Heart left ventricle (tissue), 16 donors: ENCODE measurements at regions not wholly inside any gene's neighbourhood (a gene's known extent, or its start where the extent isn't known, plus 50 kb on each side); places are given as distances from the start of the nearest gene placed in this dataset.

Experiments used
- ATAC-seq, 4 donors: fragments of 200-7000 bp; cut with Tn5 transposase; one replicate each; pipeline ENCODE4 v1.9.1; 2020 to 2022; ENCODE audit warnings: moderate library complexity in 4 of 4, mild to moderate bottlenecking in 3 of 4, moderate number of reproducible peaks in 1 of 4
- DNase-seq, 5 donors: peaks; one replicate each; pipeline ENCODE4 v3.0.0-alpha.2; 2020
- H3K27ac ChIP-seq, 12 donors: fragments of 200-600 bp; sonication (generic) in 4 of 12; one replicate each; pipeline versions ENCODE4 v1.5.0 to v1.8.0; 2016 to 2022; ENCODE audit warnings: mild to moderate bottlenecking in 2 of 12
- H3K27me3 ChIP-seq, 9 donors: fragments of 200-600 bp; sonication (generic) in 2 of 9; one replicate each; pipeline versions ENCODE4 v1.5.1 to v1.8.0; 2016 to 2022; ENCODE audit warnings: mild to moderate bottlenecking in 3 of 9
- H3K36me3 ChIP-seq, 9 donors: fragments of 200-600 bp; sonication (generic) in 2 of 9; one replicate each; pipeline versions ENCODE4 v1.5.0 to v1.8.0; 2018 to 2022; ENCODE audit warnings: mild to moderate bottlenecking in 2 of 9
- H3K4me1 ChIP-seq, 12 donors: fragments of 200-600 bp; sonication (generic) in 4 of 12; one replicate each; pipeline versions ENCODE4 v1.5.0 to v1.8.0; 2016 to 2022; ENCODE audit warnings: mild to moderate bottlenecking in 3 of 12
- H3K4me3 ChIP-seq, 12 donors: fragments of 200-600 bp; sonication (generic) in 4 of 12; one replicate each; pipeline versions ENCODE4 v1.5.0 to v1.8.0; 2017 to 2022; ENCODE audit warnings: mild to moderate bottlenecking in 9 of 12, moderate library complexity in 4 of 12
- H3K9me3 ChIP-seq, 12 donors: fragments of 200-600 bp; sonication (generic) in 4 of 12; one replicate each; pipeline versions ENCODE4 v1.5.0 to v1.8.0; 2016 to 2022; ENCODE audit warnings: mild to moderate bottlenecking in 1 of 12
- POLR2A ChIP-seq, 2 donors: fragments of 450-650 bp; IDR thresholded peaks; one replicate each; pipeline ENCODE4 v1.6.1; 2017; ENCODE audit warnings: antibody characterized with exemption in 2 of 2, mild to moderate bottlenecking in 2 of 2, moderate library complexity in 2 of 2
- WGBS, 4 donors: extraction: QIAGEN DNeasy Blood & Tissue Kit in 2 of 4; methylation state at CpG; one replicate each; pipeline versions ENCODE4 v1.1.5 to v1.1.7; 2013 to 2018; 5-methylcytosine and 5-hydroxymethylcytosine counted together
- intact Hi-C, 10 donors: fragments of 100-400 bp; cut with DNase I; formaldehyde crosslinking; loops; one replicate each; pipeline versions ENCODE4 v1.11.1 to v1.14.2; 2022
- TF ChIP-seq, protein P1 (sequence below), 12 donors: fragments of 200-600 bp; sonication (generic) in 4 of 12; IDR thresholded peaks; one replicate each; pipeline versions ENCODE4 v1.5.0 to v1.8.0; 2018 to 2022; ENCODE audit warnings: antibody characterized with exemption in 12 of 12, mild to moderate bottlenecking in 5 of 12
- donor health status: ischemic (EF 13 %, LVEDD 7.1; RV severe dilation, severe dysfunction).
- donor health status: healthy with polysubstance abuse.
- donor health status: DM: no; HTN: yes; CAD: no.
- donor health status: DM: no; HTN: no; CAD: no.
- donor health status: ischemic (EF 25% LVEDD 6.9; RV normal size, moderate dysfunction).
- donor health status: ischemic (EF 25% LVEDD 5.7; RV mildly dilated, moderate dysfunction).
- donor health status: healthy.
- donor health status: DM: yes; HTN: yes; CAD: no.
- donor health status: ischemic (EF 35%, LVEDD 5.7; RV mildly dilated, moderate dysfunction).
- donor health status: nonischemic (EF 11% LVEDD 7.7; RV severe dilation, severe dysfunction).
- donor health status: DM: yes; HTN: yes; CAD: no.
- donor health status: PGD.
- donor health status: ischemic (EF 29% LVEDD 5.4; RV normal size, mild dysfunction).
- donor health status: nonischemic (EF 23%, LVEDD 6.1; RV moderate dilation, normal function).

DNA sequence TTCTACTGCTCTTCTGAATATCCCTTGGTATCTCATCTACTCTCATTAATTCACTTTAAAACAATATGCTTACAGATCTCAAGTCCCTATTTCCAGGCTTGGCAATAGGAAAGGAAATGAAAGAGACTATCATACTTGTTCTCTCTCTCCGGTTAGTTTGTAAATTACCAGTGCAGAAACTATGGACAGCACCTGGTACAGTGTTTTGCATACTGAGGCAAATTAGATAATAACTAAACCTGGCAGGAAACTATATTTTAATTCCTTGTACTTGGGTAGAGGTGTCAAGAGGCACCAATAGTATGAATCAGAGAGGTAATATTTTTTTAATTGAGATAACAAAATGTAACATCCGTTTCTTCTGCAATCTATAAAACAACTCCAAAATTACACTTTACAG, 97.7 kb upstream of the TMEM196 start:
- WGBS, 4 donors: 82 to 94% (median 89%) methylated on average over 2 of the region's 2 CpGs
- Histone ChIP-seq H3K4me3 (no peak overlapping the region), H3K27me3 (no peaks in the 10 kb centered on the region), H3K36me3 (no peaks in the 10 kb centered on the region), H3K4me1 (no peaks in the 10 kb centered on the region), H3K27ac (no peak overlapping the region), H3K9me3 (no peaks in the 10 kb centered on the region)
- TF ChIP-seq POLR2A (IDR thresholded peaks at IDR 0.05): no peak
- TF ChIP-seq, protein P1, sequence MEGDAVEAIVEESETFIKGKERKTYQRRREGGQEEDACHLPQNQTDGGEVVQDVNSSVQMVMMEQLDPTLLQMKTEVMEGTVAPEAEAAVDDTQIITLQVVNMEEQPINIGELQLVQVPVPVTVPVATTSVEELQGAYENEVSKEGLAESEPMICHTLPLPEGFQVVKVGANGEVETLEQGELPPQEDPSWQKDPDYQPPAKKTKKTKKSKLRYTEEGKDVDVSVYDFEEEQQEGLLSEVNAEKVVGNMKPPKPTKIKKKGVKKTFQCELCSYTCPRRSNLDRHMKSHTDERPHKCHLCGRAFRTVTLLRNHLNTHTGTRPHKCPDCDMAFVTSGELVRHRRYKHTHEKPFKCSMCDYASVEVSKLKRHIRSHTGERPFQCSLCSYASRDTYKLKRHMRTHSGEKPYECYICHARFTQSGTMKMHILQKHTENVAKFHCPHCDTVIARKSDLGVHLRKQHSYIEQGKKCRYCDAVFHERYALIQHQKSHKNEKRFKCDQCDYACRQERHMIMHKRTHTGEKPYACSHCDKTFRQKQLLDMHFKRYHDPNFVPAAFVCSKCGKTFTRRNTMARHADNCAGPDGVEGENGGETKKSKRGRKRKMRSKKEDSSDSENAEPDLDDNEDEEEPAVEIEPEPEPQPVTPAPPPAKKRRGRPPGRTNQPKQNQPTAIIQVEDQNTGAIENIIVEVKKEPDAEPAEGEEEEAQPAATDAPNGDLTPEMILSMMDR (IDR thresholded peaks at IDR 0.05): no peak
- ATAC-seq (no peak), DNase-seq (no peak)
- intact Hi-C loops: no loop called here

GRCh38 chr7:19869979-19870378, 96.6 kb upstream of the TMEM196 start:
- 84 to 88% (median 86%) methylated on average over 3 of the region's 3 CpGs for WGBS, 4 donors
- Histone ChIP-seq H3K4me3 (no peak overlapping the region), H3K4me1 (no peaks in the 10 kb centered on the region), H3K9me3 (no peaks in the 10 kb centered on the region), H3K36me3 (no peaks in the 10 kb centered on the region), H3K27ac (no peak overlapping the region), H3K27me3 (no peaks in the 10 kb centered on the region)
- TF ChIP-seq, protein P1 (IDR thresholded peaks at IDR 0.05): no peak
- DNase-seq (no peak), ATAC-seq (no peak)
- intact Hi-C loops: no loop called here

- Histone ChIP-seq H3K4me3 (no peak overlapping the region), H3K9me3 (no peaks in the 10 kb centered on the region), H3K4me1 (no peaks in the 10 kb centered on the region), H3K27ac (no peak overlapping the region), H3K36me3 (no peaks in the 10 kb centered on the region), H3K27me3 (no peaks in the 10 kb centered on the region)
- intact Hi-C loops: loop anchor here in 1 of 10 donors (2.0 kb wide), 1 partner anchor 61 kb away; no protein-coding TSS in a partner anchor
- WGBS, 4 donors: 61 to 72% (median 67%) methylated on average over 5 of the region's 5 CpGs
- DNase-seq (no peak), ATAC-seq (no peak)
- no peak for TF ChIP-seq POLR2A (IDR thresholded peaks at IDR 0.05)
- TF ChIP-seq, protein P1 (IDR thresholded peaks at IDR 0.05): no peak
These were observed 79.9 kb upstream of the TMEM196 start for GRCh38 chr7:19853261-19853832.

DNA sequence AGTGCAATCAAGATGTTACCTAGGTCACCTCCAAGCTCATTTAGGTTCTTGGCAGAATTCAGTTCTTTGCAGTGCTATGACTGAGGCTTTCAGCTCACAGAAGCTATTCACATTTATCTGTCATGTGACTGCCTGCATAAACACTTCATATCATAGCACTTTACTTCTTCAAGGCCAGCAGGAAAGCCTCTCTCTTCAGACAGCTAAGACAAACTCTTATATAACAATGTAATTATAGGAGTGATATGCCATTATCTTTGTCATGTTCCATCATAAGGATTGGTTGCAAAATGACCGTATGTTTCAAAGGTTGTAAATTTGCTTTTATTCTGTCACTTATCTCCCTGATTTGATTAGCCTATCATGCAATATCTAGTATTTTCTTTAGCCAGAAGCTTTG, 78.8 kb upstream of the TMEM196 start:
- no peak for ATAC-seq
- 60 to 76% (median 63%) methylated on average over 1 of the region's 1 CpG for WGBS, 4 donors

More for the DNA sequence above, 78.8 kb upstream of the TMEM196 start:
- Histone ChIP-seq H3K27ac (no peak overlapping the region), H3K9me3 (no peaks in the 10 kb centered on the region), H3K4me3 (no peak overlapping the region), H3K27me3 (no peaks in the 10 kb centered on the region), H3K36me3 (no peaks in the 10 kb centered on the region), H3K4me1 (no peaks in the 10 kb centered on the region)
- no peak for DNase-seq
- intact Hi-C loops: loop anchor here in 1 of 10 donors (2.0 kb wide), 1 partner anchor 63 kb away; no protein-coding TSS in a partner anchor
- TF ChIP-seq, protein P1 (IDR thresholded peaks at IDR 0.05): no peak
- TF ChIP-seq POLR2A (IDR thresholded peaks at IDR 0.05): no peak
